ENCODE measurements at regions not wholly inside any gene's neighbourhood (a gene's known extent, or its start where the extent isn't known, plus 50 kb on each side); places are given as distances from the start of the nearest gene placed in this dataset.
"Not testable (repeated sequence)": the region's sequence is repeated elsewhere in the genome, so short reads cannot be mapped to it uniquely, and the experiment has no call there.

- DNase-seq (ENCODE audit: low read depth in 2 of 2), result no peak
These were observed 161.1 kb upstream of the TBL1XR1 start for GRCh38 chr3:177358091-177358976.

- DNase-seq (ENCODE audit: low read depth in 2 of 2), result no peak
These were observed 161.8 kb upstream of the TBL1XR1 start for GRCh38 chr3:177358977-177359592.

- peak; percentile 99 for DNase-seq (ENCODE audit: low read depth in 2 of 2)
These were observed 162.5 kb upstream of the TBL1XR1 start for GRCh38 chr3:177359593-177360357.

GRCh38 chr3:177361081-177361938 lies 164.0 kb upstream of the TBL1XR1 start:
- no peak for DNase-seq (ENCODE audit: low read depth in 2 of 2)

GRCh38 chr3:177362626-177363025 lies 165.3 kb upstream of the TBL1XR1 start:
- no peak for DNase-seq (ENCODE audit: low read depth in 2 of 2)

- DNase-seq (ENCODE audit: low read depth in 2 of 2), result no peak
These were observed 167.0 kb upstream of the TBL1XR1 start for GRCh38 chr3:177364236-177364635.

GRCh38 chr3:177365294-177365693 lies 168.0 kb upstream of the TBL1XR1 start:
- DNase-seq (ENCODE audit: low read depth in 2 of 2), result not testable (repeated sequence)

- no peak for DNase-seq (ENCODE audit: low read depth in 2 of 2)
These were observed 170.5 kb upstream of the TBL1XR1 start for GRCh38 chr3:177367788-177368187.

GRCh38 chr3:177370246-177370822 lies 173.1 kb upstream of the TBL1XR1 start:
- DNase-seq (ENCODE audit: low read depth in 2 of 2), result no peak

GRCh38 chr3:177371146-177371545 lies 173.9 kb upstream of the TBL1XR1 start:
- DNase-seq (ENCODE audit: low read depth in 2 of 2), result no peak

GRCh38 chr3:177371888-177372287 lies 174.6 kb upstream of the TBL1XR1 start:
- DNase-seq (ENCODE audit: low read depth in 2 of 2), result no peak

- no peak for DNase-seq (ENCODE audit: low read depth in 2 of 2)
These were observed 177.0 kb upstream of the TBL1XR1 start for GRCh38 chr3:177374323-177374722.

- no peak for DNase-seq (ENCODE audit: low read depth in 2 of 2)
These were observed 178.0 kb upstream of the TBL1XR1 start for GRCh38 chr3:177375316-177375715.

GRCh38 chr3:177377166-177377565 lies 179.9 kb upstream of the TBL1XR1 start:
- no peak for DNase-seq (ENCODE audit: low read depth in 2 of 2)

- DNase-seq (ENCODE audit: low read depth in 2 of 2), result no peak
These were observed 180.9 kb upstream of the TBL1XR1 start for GRCh38 chr3:177378168-177378567.

GRCh38 chr3:177379045-177379444 lies 181.8 kb upstream of the TBL1XR1 start:
- no peak for DNase-seq (ENCODE audit: low read depth in 2 of 2)

GRCh38 chr3:177381070-177381469 lies 183.8 kb upstream of the TBL1XR1 start:
- DNase-seq (ENCODE audit: low read depth in 2 of 2), result no peak

- no peak for DNase-seq (ENCODE audit: low read depth in 2 of 2)
These were observed 185.7 kb upstream of the TBL1XR1 start for GRCh38 chr3:177382944-177383343.

GRCh38 chr3:177385186-177385585 lies 187.9 kb upstream of the TBL1XR1 start:
- DNase-seq (ENCODE audit: low read depth in 2 of 2), result no peak

- DNase-seq (ENCODE audit: low read depth in 2 of 2), result peak in 1 of 2 experiments; percentile 28
These were observed 188.6 kb upstream of the TBL1XR1 start for GRCh38 chr3:177385831-177386301.

- DNase-seq (ENCODE audit: low read depth in 2 of 2), result no peak
These were observed 190.9 kb upstream of the TBL1XR1 start for GRCh38 chr3:177388209-177388608.

All from fibroblast of skin of left quadriceps (primary cell).